Suppressor macrophage (primary cell): ENCODE measurements at regions not wholly inside any gene's neighbourhood (a gene's known extent, or its start where the extent isn't known, plus 50 kb on each side); places are given as distances from the start of the nearest gene placed in this dataset.

ENCODE experiments used
- DNase-seq, 4 experiments: peaks; one replicate each; pipeline ENCODE4 v3.0.0-alpha.2; 2020 to 2022

GRCh38 chr5:92467695-92468094 lies 1084.6 kb upstream of the ARRDC3 start:
- no peak for DNase-seq

GRCh38 chr5:92460505-92460904 lies 1077.4 kb upstream of the ARRDC3 start:
- DNase-seq: no peak

GRCh38 chr5:92459654-92460053 lies 1076.5 kb upstream of the ARRDC3 start:
- no peak for DNase-seq

- no peak for DNase-seq
Observed at GRCh38 chr5:92455011-92455410, 1071.9 kb upstream of the ARRDC3 start.

- no peak for DNase-seq
Observed at GRCh38 chr5:92444888-92445287, 1061.8 kb upstream of the ARRDC3 start.

GRCh38 chr5:92435781-92436180 lies 1052.7 kb upstream of the ARRDC3 start:
- no peak for DNase-seq

- DNase-seq: no peak
Observed at GRCh38 chr5:92429646-92430045, 1046.5 kb upstream of the ARRDC3 start.

GRCh38 chr5:92428415-92428814 lies 1045.3 kb upstream of the ARRDC3 start:
- DNase-seq: no peak

GRCh38 chr5:92424785-92425426 lies 1041.8 kb upstream of the ARRDC3 start:
- DNase-seq: no peak

GRCh38 chr5:92421942-92422341 lies 1038.8 kb upstream of the ARRDC3 start:
- no peak for DNase-seq

GRCh38 chr5:92421196-92421595 lies 1038.1 kb upstream of the ARRDC3 start:
- no peak for DNase-seq

GRCh38 chr5:92419261-92419660 lies 1036.1 kb upstream of the ARRDC3 start:
- DNase-seq: no peak

- no peak for DNase-seq
Observed at GRCh38 chr5:92418341-92418740, 1035.2 kb upstream of the ARRDC3 start.

GRCh38 chr5:92409134-92409533 lies 1026.0 kb upstream of the ARRDC3 start:
- DNase-seq: no peak

- no peak for DNase-seq
Observed at GRCh38 chr5:92402956-92403702, 1020.0 kb upstream of the ARRDC3 start.

GRCh38 chr5:92402045-92402444 lies 1018.9 kb upstream of the ARRDC3 start:
- DNase-seq: no peak

GRCh38 chr5:92401492-92401891 lies 1018.4 kb upstream of the ARRDC3 start:
- DNase-seq: no peak

GRCh38 chr5:92394936-92395335 lies 1011.8 kb upstream of the ARRDC3 start:
- DNase-seq: no peak

- no peak for DNase-seq
Observed at GRCh38 chr5:92390657-92391056, 1007.5 kb upstream of the ARRDC3 start.

GRCh38 chr5:92380069-92380770 lies 997.1 kb upstream of the ARRDC3 start:
- DNase-seq: no peak

- DNase-seq: no peak
Observed at GRCh38 chr5:92378966-92379611, 996.0 kb upstream of the ARRDC3 start.

GRCh38 chr5:92374859-92375258 lies 991.7 kb upstream of the ARRDC3 start:
- DNase-seq: no peak

GRCh38 chr5:92372766-92373165 lies 989.6 kb upstream of the ARRDC3 start:
- DNase-seq: no peak
